Ascending aorta (tissue), 2 donors: ENCODE measurements at regions not wholly inside any gene's neighbourhood (a gene's known extent, or its start where the extent isn't known, plus 50 kb on each side); places are given as distances from the start of the nearest gene placed in this dataset.

ENCODE experiments used
- DNase-seq, 2 donors: peaks; one replicate each; pipeline ENCODE4 v3.0.0-alpha.2; 2019; ENCODE audit warnings: low spot score in 2 of 2
- H3K27ac ChIP-seq, 2 donors: fragments of 200-600 bp; sonication (generic); one replicate each; pipeline ENCODE4 v1.5.1; 2016 to 2017; ENCODE audit warnings: mild to moderate bottlenecking in 1 of 2
- H3K27me3 ChIP-seq: fragments of 200-600 bp; sonication (generic); one replicate; pipeline ENCODE4 v1.5.1; 2017
- H3K36me3 ChIP-seq, 2 donors: fragments of 200-600 bp; sonication (generic); one replicate each; pipeline ENCODE4 v1.5.1; 2016
- H3K4me1 ChIP-seq, 2 donors: fragments of 200-600 bp; sonication (generic); one replicate each; pipeline ENCODE4 v1.5.1; 2016 to 2017; ENCODE audit warnings: mild to moderate bottlenecking in 1 of 2
- H3K4me3 ChIP-seq, 2 donors: fragments of 200-600 bp; sonication (generic); one replicate each; pipeline ENCODE4 v1.5.1; 2016 to 2017; ENCODE audit warnings: mild to moderate bottlenecking in 1 of 2
- H3K9me3 ChIP-seq, 2 donors: fragments of 200-600 bp; sonication (generic); one replicate each; pipeline ENCODE4 v1.5.1; 2016
- CTCF ChIP-seq, 3 experiments: fragments of 200-600 bp in 2 of 3; fragments of 450-650 bp in 1 of 3; sonication (generic) in 2 of 3; IDR thresholded peaks; one replicate each; pipeline ENCODE4 v1.5.1; 2016 to 2019; ENCODE audit warnings: antibody characterized with exemption in 3 of 3, mild to moderate bottlenecking in 1 of 3, moderate library complexity in 1 of 3
- intact Hi-C: fragments of 100-400 bp; cut with DNase I; formaldehyde crosslinking; loops from one replicate; pipeline ENCODE4 v1.15.1; 2023

GRCh38 chr3:116815831-116816588 is 106.4 kb downstream of the TUSC7 start:
- intact Hi-C loops: no loop called here
- no peaks in the 10 kb centered on the region for H3K4me1 ChIP-seq
- H3K9me3 ChIP-seq: no peaks in the 10 kb centered on the region
- no peak overlapping the region for H3K27ac ChIP-seq
- no peaks in the 10 kb centered on the region for H3K36me3 ChIP-seq
- no peak for DNase-seq
- no peak for TF ChIP-seq CTCF (IDR thresholded peaks at IDR 0.05)
- H3K4me3 ChIP-seq: no peak overlapping the region
- no peaks in the 10 kb centered on the region for H3K27me3 ChIP-seq

DNA sequence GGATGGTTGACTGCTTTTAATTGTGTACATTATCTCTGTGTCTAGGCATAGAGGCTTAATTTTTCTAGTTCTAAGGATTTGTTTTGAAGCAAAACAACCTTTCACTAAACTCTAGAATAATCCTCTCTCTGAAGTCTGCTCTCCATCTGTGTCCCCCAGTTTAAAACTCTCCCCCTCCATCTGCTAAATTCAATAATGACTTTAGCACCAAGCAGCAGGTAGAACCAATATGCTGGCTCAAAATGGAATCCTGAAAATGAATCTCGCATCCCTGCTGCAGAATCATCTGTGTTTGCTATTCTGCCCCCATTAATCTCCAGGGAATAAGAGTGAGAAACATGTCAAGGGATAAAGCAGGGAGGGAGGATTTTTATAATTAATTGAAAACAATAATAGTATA is 111.8 kb downstream of the TUSC7 start:
- no peaks in the 10 kb centered on the region for H3K27me3 ChIP-seq
- intact Hi-C loops: no loop called here
- no peak for TF ChIP-seq CTCF (IDR thresholded peaks at IDR 0.05)
- H3K4me1 ChIP-seq: no peaks in the 10 kb centered on the region
- no peak overlapping the region for H3K27ac ChIP-seq
- H3K9me3 ChIP-seq: no peaks in the 10 kb centered on the region
- H3K36me3 ChIP-seq: no peaks in the 10 kb centered on the region
- no peak overlapping the region for H3K4me3 ChIP-seq
- DNase-seq: no peak

DNA sequence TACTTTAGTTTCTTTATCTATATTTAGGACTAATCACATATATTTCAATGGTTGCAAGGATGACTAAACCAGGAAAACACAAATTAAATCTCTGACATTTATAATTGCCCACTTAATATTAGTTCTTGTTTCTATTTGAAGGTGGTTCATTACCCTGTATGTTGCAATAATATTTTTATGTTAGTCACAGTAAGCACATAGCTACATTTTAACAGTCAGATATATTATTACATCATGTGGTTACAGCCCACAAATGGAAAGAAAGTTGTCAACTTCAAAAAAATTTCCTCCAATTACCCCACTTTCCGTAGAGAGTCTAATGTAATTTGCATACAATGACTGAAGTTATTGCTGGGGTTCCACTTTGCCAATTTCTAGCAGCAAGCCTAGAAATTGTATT is 114.6 kb downstream of the TUSC7 start:
- DNase-seq: no peak
- Histone ChIP-seq H3K4me3 (no peak overlapping the region), H3K27ac (no peak overlapping the region), H3K36me3 (no peaks in the 10 kb centered on the region), H3K9me3 (no peaks in the 10 kb centered on the region), H3K27me3 (no peaks in the 10 kb centered on the region), H3K4me1 (no peaks in the 10 kb centered on the region)
- intact Hi-C loops: no loop called here
- no peak for TF ChIP-seq CTCF (IDR thresholded peaks at IDR 0.05)

GRCh38 chr3:116833202-116833601 is 123.6 kb downstream of the TUSC7 start:
- Histone ChIP-seq H3K4me3 (no peak overlapping the region), H3K4me1 (no peaks in the 10 kb centered on the region), H3K36me3 (no peaks in the 10 kb centered on the region), H3K27ac (no peak overlapping the region), H3K27me3 (no peaks in the 10 kb centered on the region), H3K9me3 (no peaks in the 10 kb centered on the region)
- no peak for TF ChIP-seq CTCF (IDR thresholded peaks at IDR 0.05)
- intact Hi-C loops: no loop called here
- no peak for DNase-seq

DNA sequence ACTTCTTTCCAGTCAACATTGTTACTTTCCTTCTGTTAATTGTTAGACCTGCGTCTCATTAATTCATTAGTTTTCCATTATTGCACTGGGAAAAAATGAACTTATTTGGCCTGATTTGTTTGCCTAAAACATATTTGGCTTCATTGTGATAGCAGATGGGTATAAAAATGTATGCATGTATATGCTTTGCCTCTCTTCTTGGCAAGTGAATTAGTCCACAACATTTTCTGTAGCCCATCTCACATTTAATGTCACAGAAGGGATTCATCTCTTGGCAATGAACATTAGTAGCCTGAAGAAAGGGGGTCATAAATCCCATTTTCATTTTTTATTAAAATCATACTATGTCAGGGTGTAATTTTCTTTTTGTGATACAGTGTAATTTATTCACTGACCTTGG is 125.2 kb downstream of the TUSC7 start:
- Histone ChIP-seq H3K27me3 (no peaks in the 10 kb centered on the region), H3K9me3 (no peaks in the 10 kb centered on the region), H3K4me3 (no peak overlapping the region), H3K27ac (no peak overlapping the region), H3K4me1 (no peaks in the 10 kb centered on the region), H3K36me3 (no peaks in the 10 kb centered on the region)
- no peak for DNase-seq
- intact Hi-C loops: no loop called here
- no peak for TF ChIP-seq CTCF (IDR thresholded peaks at IDR 0.05)

DNA sequence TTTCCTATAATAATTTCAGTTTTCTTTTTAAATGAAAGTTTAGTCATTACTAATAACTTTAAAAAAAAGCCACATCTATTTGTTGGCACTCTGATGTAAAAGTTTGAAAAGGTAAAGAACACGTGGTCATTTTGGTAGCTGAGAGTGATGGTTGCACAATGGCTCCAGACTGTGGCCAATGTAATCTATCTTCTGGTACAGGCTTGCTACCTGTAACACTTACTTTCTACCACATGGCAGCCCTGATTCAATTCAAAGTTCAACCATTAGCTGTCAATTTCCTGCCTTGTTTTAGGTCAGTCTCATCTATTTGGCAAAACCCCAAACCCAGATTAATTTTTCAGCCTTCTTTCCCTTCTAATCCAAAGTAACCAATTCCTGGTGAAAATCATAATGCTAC is 126.1 kb downstream of the TUSC7 start:
- no peak for TF ChIP-seq CTCF (IDR thresholded peaks at IDR 0.05)
- Histone ChIP-seq H3K27ac (no peak overlapping the region), H3K36me3 (no peaks in the 10 kb centered on the region), H3K9me3 (no peaks in the 10 kb centered on the region), H3K4me3 (no peak overlapping the region), H3K27me3 (no peaks in the 10 kb centered on the region), H3K4me1 (no peaks in the 10 kb centered on the region)
- intact Hi-C loops: no loop called here
- no peak for DNase-seq
